Activated B cell treated with CpG ODN at 0.5 μM for 24 hours (primary cell): ENCODE measurements at regions not wholly inside any gene's neighbourhood (a gene's known extent, or its start where the extent isn't known, plus 50 kb on each side); places are given as distances from the start of the nearest gene placed in this dataset.
"Not testable (repeated sequence)": the region's sequence is repeated elsewhere in the genome, so short reads cannot be mapped to it uniquely, and the experiment has no call there.

Experiments
- ATAC-seq: fragments of 200-7000 bp; cut with Tn5 transposase; one replicate; pipeline ENCODE4 v1.10.0; 2021; ENCODE audit warnings: low read depth, mild to moderate bottlenecking, moderate library complexity
- CTCF ChIA-PET: fragments of 350-600 bp; sonication (Branson Sonifier 250); formaldehyde crosslinking; loops from one replicate; lab custom pipeline; 2021; ENCODE audit warnings: antibody characterized with exemption; lab: Charles Lee
- POLR2A ChIA-PET: fragments of 350-600 bp; sonication (Branson Sonifier 250); formaldehyde crosslinking; loops from one replicate; lab custom pipeline; 2021; ENCODE audit warnings: antibody characterized with exemption; lab: Charles Lee
- DNase-seq: peaks from one replicate; pipeline ENCODE4 v3.0.0; 2022
- H3K27ac Mint-ChIP-seq: one replicate; pipeline ENCODE4 v1.8.0; 2020; ENCODE audit warnings: mixed read lengths
- H3K27me3 Mint-ChIP-seq: one replicate; pipeline ENCODE4 v1.8.0; 2021; ENCODE audit warnings: mixed read lengths
- H3K36me3 Mint-ChIP-seq: one replicate; pipeline ENCODE4 v1.8.0; 2021; ENCODE audit warnings: low read depth, mixed read lengths
- H3K4me1 Mint-ChIP-seq: one replicate; pipeline ENCODE4 v1.8.0; 2021; ENCODE audit warnings: mixed read lengths
- H3K4me3 Mint-ChIP-seq: one replicate; pipeline ENCODE4 v1.8.0; 2020; ENCODE audit warnings: mild to moderate bottlenecking, mixed read lengths
- H3K9me3 Mint-ChIP-seq: one replicate; pipeline ENCODE4 v1.8.0; 2020; ENCODE audit warnings: mixed read lengths
- intact Hi-C: fragments of 100-400 bp; cut with micrococcal nuclease; formaldehyde crosslinking; loops from one replicate; pipeline ENCODE4 v1.15.1; 2024
- TF ChIP-seq, protein P1 (sequence below): fragments of 200-600 bp; IDR thresholded peaks from one replicate; pipeline ENCODE4 v1.8.0; 2022; ENCODE audit warnings: antibody characterized with exemption, mild to moderate bottlenecking

DNA sequence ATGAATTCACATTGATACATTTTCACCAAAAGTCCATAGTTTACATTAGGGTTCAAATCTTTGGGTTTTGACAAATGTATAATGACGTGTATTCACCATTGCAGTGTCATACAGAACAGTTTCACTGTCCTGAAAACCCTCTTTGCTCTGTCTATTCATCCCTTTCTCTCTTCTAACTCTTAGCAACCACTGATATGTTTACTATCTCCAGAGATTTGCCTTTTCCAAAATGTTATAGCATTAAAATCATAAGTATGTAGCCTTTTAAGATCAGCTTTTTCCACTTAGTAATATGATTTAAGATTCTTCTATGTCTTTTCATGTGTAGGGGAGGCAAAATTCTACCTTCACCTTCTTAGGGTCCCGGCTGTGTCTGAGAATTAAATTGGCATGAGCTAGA, 203.8 kb downstream of the TPRG1 start:
- H3K4me3 Mint-ChIP-seq: no peak overlapping the region
- POLR2A ChIA-PET: no interaction called here

DNA sequence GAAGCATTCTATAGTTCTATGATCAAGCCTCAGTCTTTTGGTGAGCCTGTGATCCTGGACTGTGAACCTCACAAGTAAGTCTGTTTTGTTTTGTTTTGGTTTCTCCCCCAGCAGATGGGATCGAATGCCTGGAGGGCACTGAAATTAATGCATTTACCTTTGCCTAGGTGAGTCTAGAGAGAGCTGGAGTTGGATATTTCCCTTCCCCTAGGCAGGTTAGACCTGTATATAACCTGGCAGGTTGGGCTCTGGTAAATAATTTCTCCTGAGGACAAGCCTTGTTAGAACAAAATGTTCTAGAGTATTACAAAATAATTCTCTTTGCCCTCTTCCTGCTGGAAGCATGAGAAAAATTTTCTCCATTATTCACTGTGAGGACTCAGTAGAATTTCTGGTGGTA, 211.9 kb downstream of the TPRG1 start:
- Mint-ChIP-seq H3K36me3 (no peaks in the 10 kb centered on the region), H3K4me3 (no peak overlapping the region), H3K27me3 (peaks cover 2% of the 10 kb centered on the region), H3K27ac (no peak overlapping the region), H3K9me3 (no peaks in the 10 kb centered on the region), H3K4me1 (no peaks in the 10 kb centered on the region)
- ChIA-PET POLR2A (no interaction called here), CTCF (no interaction called here)
- DNase-seq: no peak
- TF ChIP-seq, protein P1, sequence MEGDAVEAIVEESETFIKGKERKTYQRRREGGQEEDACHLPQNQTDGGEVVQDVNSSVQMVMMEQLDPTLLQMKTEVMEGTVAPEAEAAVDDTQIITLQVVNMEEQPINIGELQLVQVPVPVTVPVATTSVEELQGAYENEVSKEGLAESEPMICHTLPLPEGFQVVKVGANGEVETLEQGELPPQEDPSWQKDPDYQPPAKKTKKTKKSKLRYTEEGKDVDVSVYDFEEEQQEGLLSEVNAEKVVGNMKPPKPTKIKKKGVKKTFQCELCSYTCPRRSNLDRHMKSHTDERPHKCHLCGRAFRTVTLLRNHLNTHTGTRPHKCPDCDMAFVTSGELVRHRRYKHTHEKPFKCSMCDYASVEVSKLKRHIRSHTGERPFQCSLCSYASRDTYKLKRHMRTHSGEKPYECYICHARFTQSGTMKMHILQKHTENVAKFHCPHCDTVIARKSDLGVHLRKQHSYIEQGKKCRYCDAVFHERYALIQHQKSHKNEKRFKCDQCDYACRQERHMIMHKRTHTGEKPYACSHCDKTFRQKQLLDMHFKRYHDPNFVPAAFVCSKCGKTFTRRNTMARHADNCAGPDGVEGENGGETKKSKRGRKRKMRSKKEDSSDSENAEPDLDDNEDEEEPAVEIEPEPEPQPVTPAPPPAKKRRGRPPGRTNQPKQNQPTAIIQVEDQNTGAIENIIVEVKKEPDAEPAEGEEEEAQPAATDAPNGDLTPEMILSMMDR: no peak
- intact Hi-C loops: no loop called here
- no peak for ATAC-seq

More for the DNA sequence above, 203.8 kb downstream of the TPRG1 start:
- no peak overlapping the region for H3K27ac Mint-ChIP-seq
- H3K27me3 Mint-ChIP-seq: no peaks in the 10 kb centered on the region
- no peaks in the 10 kb centered on the region for H3K36me3 Mint-ChIP-seq
- CTCF ChIA-PET: no interaction called here
- ATAC-seq (no peak), DNase-seq (no peak)
- no peaks in the 10 kb centered on the region for H3K4me1 Mint-ChIP-seq
- intact Hi-C loops: no loop called here
- H3K9me3 Mint-ChIP-seq: no peaks in the 10 kb centered on the region
- TF ChIP-seq, protein P1: no peak

- H3K27ac Mint-ChIP-seq, H3K9me3 Mint-ChIP-seq, H3K36me3 Mint-ChIP-seq, POLR2A ChIA-PET, H3K27me3 Mint-ChIP-seq, H3K4me1 Mint-ChIP-seq, CTCF ChIA-PET, DNase-seq, H3K4me3 Mint-ChIP-seq, intact Hi-C loops, ATAC-seq: not testable (repeated sequence)
These were observed 214.1 kb downstream of the TPRG1 start for GRCh38 chr3:189385880-189386279.

GRCh38 chr3:189386739-189387138, 215.0 kb downstream of the TPRG1 start:
- CTCF ChIA-PET: no interaction called here
- ATAC-seq: no peak

DNA sequence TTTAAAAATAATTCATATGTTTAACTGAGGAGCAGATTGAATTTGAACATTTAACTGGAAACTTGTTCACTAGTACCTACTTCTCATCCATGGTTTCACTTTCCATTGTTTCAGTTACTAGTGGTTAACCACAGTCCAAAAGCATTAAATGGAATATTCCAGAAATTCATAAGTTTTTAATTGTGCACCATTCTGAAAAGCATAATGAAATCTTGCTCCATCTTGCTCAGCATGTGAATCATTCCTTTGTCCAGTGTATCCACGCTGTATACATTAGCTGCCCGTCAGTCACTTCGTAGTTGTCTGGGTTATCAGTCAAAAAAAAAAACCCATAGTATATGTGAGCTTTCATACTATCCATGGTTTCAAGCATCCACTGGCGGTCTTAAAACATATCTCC, 217.6 kb downstream of the TPRG1 start:
- CTCF ChIA-PET: no interaction called here

More at GRCh38 chr3:189386739-189387138, 215.0 kb downstream of the TPRG1 start:
- Mint-ChIP-seq H3K36me3 (no peaks in the 10 kb centered on the region), H3K4me3 (no peak overlapping the region), H3K4me1 (no peaks in the 10 kb centered on the region), H3K27me3 (peaks cover 2% of the 10 kb centered on the region), H3K27ac (no peak overlapping the region), H3K9me3 (no peaks in the 10 kb centered on the region)
- intact Hi-C loops: no loop called here
- TF ChIP-seq, protein P1: no peak
- POLR2A ChIA-PET: no interaction called here
- DNase-seq: no peak

More for the DNA sequence above, 217.6 kb downstream of the TPRG1 start:
- TF ChIP-seq, protein P1: no peak
- H3K4me1 Mint-ChIP-seq: peaks cover 3% of the 10 kb centered on the region
- peaks cover 2% of the 10 kb centered on the region for H3K27me3 Mint-ChIP-seq
- DNase-seq (no peak), ATAC-seq (no peak)
- H3K4me3 Mint-ChIP-seq: no peak overlapping the region
- POLR2A ChIA-PET: no interaction called here
- no peaks in the 10 kb centered on the region for H3K9me3 Mint-ChIP-seq
- intact Hi-C loops: no loop called here
- no peaks in the 10 kb centered on the region for H3K36me3 Mint-ChIP-seq
- no peak overlapping the region for H3K27ac Mint-ChIP-seq
